Endodermal cell (in vitro differentiated cells): ENCODE measurements at regions not wholly inside any gene's neighbourhood (a gene's known extent, or its start where the extent isn't known, plus 50 kb on each side); places are given as distances from the start of the nearest gene placed in this dataset.

Experiments used
- DNase-seq: peaks from one replicate; pipeline ENCODE4 v3.0.0-alpha.2; 2017
- H3K27ac ChIP-seq: 2 replicates; pipeline ENCODE4 v1.5.1; 2013; ENCODE audit warnings: mild to moderate bottlenecking, low read depth, low read length, moderate library complexity
- H3K27me3 ChIP-seq: 2 replicates; pipeline ENCODE4 v1.6.1; 2013; ENCODE audit warnings: mild to moderate bottlenecking, low read length, moderate library complexity; ENCODE audit not compliant: insufficient read depth, control insufficient read depth, poor library complexity, severe bottlenecking
- H3K36me3 ChIP-seq: 2 replicates; pipeline ENCODE4 v1.7.0; 2013; ENCODE audit warnings: mild to moderate bottlenecking, low read length, moderate library complexity; ENCODE audit not compliant: control insufficient read depth, insufficient read depth
- H3K4me1 ChIP-seq: one replicate; pipeline ENCODE4 v1.7.0; 2013; ENCODE audit warnings: low read length; ENCODE audit not compliant: control insufficient read depth, insufficient read depth
- H3K4me3 ChIP-seq: 2 replicates; pipeline ENCODE4 v1.5.1; 2013; ENCODE audit warnings: mild to moderate bottlenecking, low read length, moderate library complexity
- H3K9ac ChIP-seq: 2 replicates; pipeline ENCODE4 v1.6.1; 2013; ENCODE audit warnings: mild to moderate bottlenecking, low read length, moderate library complexity; ENCODE audit not compliant: poor library complexity, severe bottlenecking; ENCODE audit errors: extremely low read depth
- H3K9me3 ChIP-seq: 2 replicates; pipeline ENCODE4 v1.6.1; 2013; ENCODE audit warnings: mild to moderate bottlenecking, low read length, moderate library complexity; ENCODE audit not compliant: control insufficient read depth
- H3K27ac Mint-ChIP-seq: 2 replicates; pipeline ENCODE4 v1.8.0; 2020; ENCODE audit warnings: mixed read lengths
- H3K27me3 Mint-ChIP-seq: 2 replicates; pipeline ENCODE4 v1.8.0; 2021; ENCODE audit warnings: mild to moderate bottlenecking, mixed read lengths; ENCODE audit not compliant: insufficient read depth
- H3K36me3 Mint-ChIP-seq: 2 replicates; pipeline ENCODE4 v1.8.0; 2020; ENCODE audit warnings: low read depth, mixed read lengths
- H3K4me1 Mint-ChIP-seq: 2 replicates; pipeline ENCODE4 v1.8.0; 2020; ENCODE audit warnings: mixed read lengths
- H3K4me3 Mint-ChIP-seq: 2 replicates; pipeline ENCODE4 v1.8.0; 2020; ENCODE audit warnings: mild to moderate bottlenecking, moderate library complexity, mixed read lengths
- H3K9me3 Mint-ChIP-seq: 2 replicates; pipeline ENCODE4 v1.8.0; 2020; ENCODE audit warnings: mild to moderate bottlenecking, mixed read lengths
- CTCF ChIP-seq: fragments of 200-600 bp; sonication (generic); conservative IDR thresholded peaks from 2 replicates; pipeline ENCODE4 v1.5.0; 2021; ENCODE audit warnings: antibody characterized with exemption, mild to moderate bottlenecking
- WGBS, 2 experiments: methylation state at CpG; one replicate each; pipeline versions ENCODE4 v1.1.5 to v1.1.7; 2013; ENCODE audit warnings: missing lambda C conversion rate in 2 of 2, mixed read lengths in 1 of 2; ENCODE audit not compliant: insufficient coverage in 1 of 2, insufficient read length in 1 of 2; 5-methylcytosine and 5-hydroxymethylcytosine counted together

- TF ChIP-seq CTCF, result no peak
- no peaks in the 10 kb centered on the region for H3K27me3 ChIP-seq
- no peaks in the 10 kb centered on the region for H3K36me3 Mint-ChIP-seq
Measured at GRCh38 chr12:83856803-83857202, 1055.8 kb downstream of the SLC6A15 start.

GRCh38 chr12:83850531-83850930 is 1062.1 kb downstream of the SLC6A15 start:
- H3K4me3 Mint-ChIP-seq, result no peak overlapping the region
- DNase-seq, result no peak
- peaks cover 10% of the 10 kb centered on the region for H3K9me3 Mint-ChIP-seq
- no CpG with 5 or more reads among the region's 2 CpGs for WGBS, 2 experiments
- no peaks in the 10 kb centered on the region for H3K36me3 Mint-ChIP-seq
- no peaks in the 10 kb centered on the region for H3K27me3 ChIP-seq
- no peak overlapping the region for H3K9ac ChIP-seq
- no peaks in the 10 kb centered on the region for H3K9me3 ChIP-seq
- no peaks in the 10 kb centered on the region for H3K27me3 Mint-ChIP-seq
- no peaks in the 10 kb centered on the region for H3K36me3 ChIP-seq
- H3K4me1 Mint-ChIP-seq, result no peaks in the 10 kb centered on the region
- H3K4me3 ChIP-seq, result no peak overlapping the region
- H3K27ac ChIP-seq, result no peak overlapping the region
- H3K4me1 ChIP-seq, result no peaks in the 10 kb centered on the region
- no peak overlapping the region for H3K27ac Mint-ChIP-seq
- TF ChIP-seq CTCF, result no peak

More at GRCh38 chr12:83856803-83857202, 1055.8 kb downstream of the SLC6A15 start:
- Histone ChIP-seq H3K9me3 (peaks cover 13% of the 10 kb centered on the region), H3K27ac (no peak overlapping the region), H3K36me3 (no peaks in the 10 kb centered on the region), H3K4me3 (no peak overlapping the region), H3K9ac (no peak overlapping the region), H3K4me1 (no peaks in the 10 kb centered on the region)
- no peak for DNase-seq
- Mint-ChIP-seq H3K9me3 (peaks cover 18% of the 10 kb centered on the region), H3K27me3 (no peaks in the 10 kb centered on the region), H3K27ac (no peak overlapping the region), H3K4me3 (no peak overlapping the region), H3K4me1 (no peaks in the 10 kb centered on the region)

GRCh38 chr12:83848702-83849101 is 1063.9 kb downstream of the SLC6A15 start:
- H3K4me1 Mint-ChIP-seq, result no peaks in the 10 kb centered on the region
- H3K9ac ChIP-seq, result no peak overlapping the region
- H3K27me3 ChIP-seq, result no peaks in the 10 kb centered on the region
- H3K4me1 ChIP-seq, result no peaks in the 10 kb centered on the region
- no peaks in the 10 kb centered on the region for H3K9me3 Mint-ChIP-seq
- no peak overlapping the region for H3K4me3 Mint-ChIP-seq
- no peak overlapping the region for H3K27ac ChIP-seq
- no peak for TF ChIP-seq CTCF
- H3K9me3 ChIP-seq, result no peaks in the 10 kb centered on the region
- no peaks in the 10 kb centered on the region for H3K36me3 ChIP-seq
- no peak for DNase-seq
- no peak overlapping the region for H3K27ac Mint-ChIP-seq
- H3K4me3 ChIP-seq, result no peak overlapping the region
- no CpG with 5 or more reads among the region's 1 CpG for whole genome bisulfite sequencing, 2 experiments
- H3K27me3 Mint-ChIP-seq, result no peaks in the 10 kb centered on the region
- H3K36me3 Mint-ChIP-seq, result no peaks in the 10 kb centered on the region
